Fibroblast of the aortic adventitia (primary cell): ENCODE measurements at regions not wholly inside any gene's neighbourhood (a gene's known extent, or its start where the extent isn't known, plus 50 kb on each side); places are given as distances from the start of the nearest gene placed in this dataset.

Experiments
- DNase-seq: peaks from one replicate; pipeline ENCODE4 v3.0.0-alpha.2; 2010; ENCODE audit warnings: low read depth
- H3K4me3 ChIP-seq: 2 replicates; pipeline ENCODE4 v1.5.1; 2011; ENCODE audit warnings: low read depth, mild to moderate bottlenecking, control low read depth, low read length, moderate library complexity
- TF ChIP-seq, protein P1 (sequence below): IDR thresholded peaks from 2 replicates; pipeline ENCODE4 v1.5.1; 2011; ENCODE audit warnings: mild to moderate bottlenecking, low read length, control low read depth, inconsistent platforms; ENCODE audit not compliant: insufficient read depth

DNA sequence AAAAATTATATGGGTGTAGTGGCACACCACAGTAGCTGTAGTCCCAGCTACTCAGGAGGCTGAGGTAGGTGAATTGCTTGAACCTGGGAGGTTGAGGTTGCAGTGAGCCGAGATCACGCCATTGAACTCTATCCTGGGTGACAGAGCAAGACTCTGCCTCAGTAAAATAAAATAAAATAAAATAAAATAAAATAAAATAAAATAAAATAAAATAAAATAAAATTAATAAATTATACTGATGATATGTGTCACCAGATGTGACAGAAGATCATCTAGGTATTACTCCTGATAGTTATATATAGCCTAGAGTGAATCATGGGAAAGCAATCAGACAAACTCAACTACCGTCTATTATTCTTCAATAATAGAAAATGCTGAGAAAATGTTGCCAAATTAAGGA lies 972.5 kb downstream of the MRPL39 start:
- H3K4me3 ChIP-seq, result no peak overlapping the region
- no peak for DNase-seq
- TF ChIP-seq, protein P1, sequence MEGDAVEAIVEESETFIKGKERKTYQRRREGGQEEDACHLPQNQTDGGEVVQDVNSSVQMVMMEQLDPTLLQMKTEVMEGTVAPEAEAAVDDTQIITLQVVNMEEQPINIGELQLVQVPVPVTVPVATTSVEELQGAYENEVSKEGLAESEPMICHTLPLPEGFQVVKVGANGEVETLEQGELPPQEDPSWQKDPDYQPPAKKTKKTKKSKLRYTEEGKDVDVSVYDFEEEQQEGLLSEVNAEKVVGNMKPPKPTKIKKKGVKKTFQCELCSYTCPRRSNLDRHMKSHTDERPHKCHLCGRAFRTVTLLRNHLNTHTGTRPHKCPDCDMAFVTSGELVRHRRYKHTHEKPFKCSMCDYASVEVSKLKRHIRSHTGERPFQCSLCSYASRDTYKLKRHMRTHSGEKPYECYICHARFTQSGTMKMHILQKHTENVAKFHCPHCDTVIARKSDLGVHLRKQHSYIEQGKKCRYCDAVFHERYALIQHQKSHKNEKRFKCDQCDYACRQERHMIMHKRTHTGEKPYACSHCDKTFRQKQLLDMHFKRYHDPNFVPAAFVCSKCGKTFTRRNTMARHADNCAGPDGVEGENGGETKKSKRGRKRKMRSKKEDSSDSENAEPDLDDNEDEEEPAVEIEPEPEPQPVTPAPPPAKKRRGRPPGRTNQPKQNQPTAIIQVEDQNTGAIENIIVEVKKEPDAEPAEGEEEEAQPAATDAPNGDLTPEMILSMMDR, result no peak

DNA sequence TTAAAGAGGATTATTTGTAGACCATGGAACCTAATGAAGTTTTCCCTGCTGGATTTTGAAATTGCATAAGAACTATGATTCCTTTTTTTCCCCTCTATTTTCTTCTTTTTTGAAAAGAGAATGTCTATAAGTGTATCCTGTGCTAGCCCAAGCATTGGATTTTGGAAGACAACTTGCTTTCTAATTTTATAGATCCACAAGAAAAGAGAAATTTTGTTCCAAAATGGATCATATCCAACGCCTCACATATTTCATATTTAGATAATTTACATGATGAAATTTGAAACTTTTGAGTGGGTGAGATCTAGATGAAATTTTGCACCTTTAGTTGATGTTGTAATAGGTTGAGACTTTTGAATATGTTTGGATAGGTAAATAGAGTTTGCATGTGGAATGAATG lies 978.7 kb downstream of the MRPL39 start:
- TF ChIP-seq, protein P1, result no peak
- no peak for DNase-seq
- no peak overlapping the region for H3K4me3 ChIP-seq

DNA sequence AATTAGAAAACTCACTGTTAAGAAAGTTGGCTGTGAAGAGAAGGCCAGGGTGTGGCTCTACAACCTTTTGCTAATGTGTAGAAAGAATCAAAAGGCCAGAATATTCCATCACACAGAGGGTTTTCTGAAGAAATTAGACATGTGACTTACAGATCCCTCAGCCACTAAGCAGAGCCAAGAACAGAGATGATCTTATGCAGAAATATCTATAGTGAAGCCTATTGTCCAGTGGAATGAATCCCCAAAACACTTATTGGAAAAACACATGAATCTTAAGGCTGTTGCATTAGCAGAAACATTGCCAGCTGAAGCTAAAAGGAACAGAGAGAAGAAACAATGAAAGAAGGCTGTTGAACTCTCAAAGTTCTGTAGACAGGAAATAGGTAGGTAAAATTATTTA lies 979.2 kb downstream of the MRPL39 start:
- TF ChIP-seq, protein P1, result no peak
- H3K4me3 ChIP-seq, result no peak overlapping the region
- DNase-seq, result no peak

DNA sequence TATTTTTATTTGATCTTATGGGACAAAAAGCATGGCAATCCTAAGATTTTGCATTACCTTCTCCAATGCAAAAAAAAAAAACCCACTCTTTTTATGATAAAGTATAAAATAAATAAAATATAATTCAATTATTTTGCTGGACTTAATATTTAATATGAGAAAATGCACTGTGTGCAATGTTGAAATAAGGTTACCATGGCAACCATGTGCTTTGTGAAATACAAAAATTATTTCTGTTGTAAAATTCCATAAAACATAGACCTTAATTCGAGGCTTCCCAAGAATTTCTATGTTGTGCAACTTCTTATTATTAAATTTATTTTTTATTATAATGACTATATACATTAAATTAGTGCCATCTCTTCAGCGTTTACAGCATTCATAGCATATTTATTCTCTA lies 989.5 kb downstream of the MRPL39 start:
- DNase-seq, result no peak
- H3K4me3 ChIP-seq, result no peak overlapping the region
- TF ChIP-seq, protein P1, result no peak

DNA sequence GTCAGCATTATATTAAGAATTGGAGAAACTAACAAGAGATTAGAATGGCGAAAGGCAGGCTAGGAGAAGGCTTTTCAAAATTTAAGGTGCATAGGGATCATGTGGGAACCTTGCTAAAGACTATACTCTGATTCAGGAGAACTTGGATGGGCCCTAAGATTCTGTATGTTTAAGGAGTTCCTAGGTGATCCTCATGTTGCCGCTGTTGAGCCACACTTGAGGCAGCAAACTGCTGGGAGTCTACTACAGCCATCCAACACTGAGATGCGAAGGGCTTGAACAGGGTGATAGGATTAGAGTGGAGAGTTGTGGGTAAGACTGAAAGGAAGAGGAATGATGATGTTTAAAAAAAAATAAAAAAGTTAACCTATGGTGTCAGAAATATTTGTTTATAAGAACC lies 1013.2 kb downstream of the MRPL39 start:
- no peak overlapping the region for H3K4me3 ChIP-seq
- TF ChIP-seq, protein P1, result no peak
- no peak for DNase-seq

DNA sequence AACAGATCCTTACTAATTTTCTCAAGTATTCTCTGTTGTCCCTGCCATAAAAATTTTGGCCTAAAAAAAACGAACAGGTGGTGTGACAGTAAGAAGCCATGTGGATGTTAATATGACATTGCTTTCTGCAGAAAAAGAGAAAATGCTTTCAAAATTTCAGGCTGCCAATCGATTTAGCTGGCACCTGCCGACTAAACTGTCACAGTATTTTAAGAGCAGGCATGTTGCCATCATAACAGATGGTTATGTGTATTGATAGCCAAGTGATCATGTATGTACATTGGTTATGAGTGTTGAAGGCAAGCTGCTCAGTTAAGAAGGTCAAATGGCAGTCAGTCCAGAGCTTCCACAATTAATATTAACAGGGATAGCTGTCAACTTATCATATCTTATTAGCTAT lies 1017.0 kb downstream of the MRPL39 start:
- H3K4me3 ChIP-seq, result no peak overlapping the region
- TF ChIP-seq, protein P1, result no peak
- DNase-seq, result no peak

DNA sequence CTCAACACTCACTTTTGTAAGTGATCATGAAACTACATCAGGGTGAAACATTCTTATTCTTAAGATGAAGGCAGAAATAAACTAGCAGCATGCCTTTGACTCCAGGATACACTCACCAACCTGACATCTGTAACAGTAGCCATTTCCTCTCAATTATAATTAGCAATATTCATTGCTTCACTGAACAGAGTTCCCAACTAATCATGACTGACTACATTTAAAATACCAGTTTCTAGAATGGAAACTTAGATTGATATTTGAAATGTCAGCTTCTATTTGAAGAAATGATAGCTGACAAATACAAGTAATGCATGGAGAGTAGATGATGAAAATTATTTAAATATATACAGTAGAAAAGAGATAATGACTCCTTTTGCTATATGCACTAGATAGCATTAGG lies 1023.8 kb downstream of the MRPL39 start:
- TF ChIP-seq, protein P1, result no peak
- H3K4me3 ChIP-seq, result no peak overlapping the region
- no peak for DNase-seq
